SIG-M5 treated with dmso at 0.1 percent for 504 hours (cell line): ENCODE measurements at regions not wholly inside any gene's neighbourhood (a gene's known extent, or its start where the extent isn't known, plus 50 kb on each side); places are given as distances from the start of the nearest gene placed in this dataset.
A peak's percentile ranks its signal among the peaks of the same experiment; 100 is the strongest.

Experiments used
- DNase-seq: peaks from one replicate; lab custom pipeline; 2025; ENCODE audit not compliant: unreplicated experiment; lab: John Stamatoyannopoulos, UW

DNA sequence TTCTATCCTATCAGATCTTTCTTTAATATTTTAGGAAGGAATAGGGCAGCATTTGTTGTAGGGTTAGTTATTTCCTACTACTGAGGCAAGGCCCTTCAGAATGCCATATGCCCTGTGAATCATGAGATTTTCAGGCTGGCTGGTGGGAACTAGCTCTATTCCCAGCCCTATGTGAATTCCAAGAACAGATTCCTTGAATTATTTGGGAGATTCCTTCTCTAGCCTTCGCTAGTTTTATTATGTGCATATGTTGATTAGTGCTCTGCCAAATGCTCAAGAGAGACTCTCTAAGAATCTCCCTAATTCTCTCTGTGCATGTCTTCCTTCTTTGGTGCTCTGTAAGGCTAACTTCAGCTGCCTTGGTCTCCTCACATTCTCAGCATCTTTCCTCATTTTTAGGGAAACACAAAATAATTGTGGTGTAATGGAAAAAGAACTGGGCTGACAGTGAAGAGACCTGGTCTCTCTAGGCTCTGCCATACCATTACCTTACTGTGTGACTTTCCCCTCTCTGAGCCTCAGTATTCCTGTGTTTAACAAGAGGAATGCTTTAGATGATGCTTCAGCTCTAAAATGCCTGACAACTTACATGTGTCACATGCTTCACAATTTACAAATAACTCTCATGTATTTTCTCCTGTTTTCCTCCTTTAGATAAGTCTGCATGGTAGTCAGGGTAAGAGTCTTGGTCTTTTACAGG is 79.7 kb downstream of the VMA21 start:
- no peak for DNase-seq

GRCh38 chrX:151478058-151478457 is 81.1 kb downstream of the VMA21 start:
- no peak for DNase-seq

DNA sequence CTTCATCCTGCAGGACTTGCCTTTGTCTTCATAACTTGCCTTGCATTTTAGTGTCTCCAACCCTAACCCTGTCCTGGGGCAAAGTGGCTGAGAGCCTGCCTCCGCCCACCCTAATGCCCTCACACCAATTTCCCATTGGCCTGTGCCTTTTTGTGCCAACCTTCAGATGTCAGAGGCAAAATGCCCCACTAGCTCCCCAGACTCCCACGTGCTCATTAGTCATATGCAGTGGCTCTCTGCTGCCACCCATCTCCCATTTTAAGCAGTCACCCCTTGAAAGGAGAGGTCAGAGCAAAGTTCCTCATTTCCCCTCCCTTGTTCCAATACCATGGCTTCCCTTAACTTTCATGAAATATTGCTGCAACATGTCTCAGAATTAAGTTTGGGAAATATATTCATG is 74.8 kb upstream of the PASD1 start:
- peak; percentile 67 for DNase-seq

DNA sequence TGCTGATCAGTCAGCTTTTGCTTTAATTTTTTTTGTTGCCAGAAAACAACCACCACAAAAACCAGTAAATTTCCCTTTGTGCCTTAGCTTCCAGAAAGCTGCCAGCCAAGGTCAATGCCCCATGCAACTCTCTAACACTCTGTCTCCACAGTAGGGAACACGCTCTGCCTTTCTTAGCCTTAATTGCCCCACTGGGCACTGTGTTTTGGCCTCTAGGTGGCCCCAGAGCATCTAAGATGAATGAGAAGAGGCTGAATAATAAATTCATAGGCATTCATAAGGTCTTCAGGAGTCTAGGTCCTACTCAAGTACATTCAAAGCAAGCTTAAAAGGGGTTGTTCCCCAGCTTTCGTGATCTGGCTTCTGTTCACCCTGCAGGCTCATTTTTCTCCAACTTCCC is 57.7 kb upstream of the PASD1 start:
- DNase-seq, result peak; percentile 7

GRCh38 chrX:151510203-151510602 is 53.3 kb upstream of the PASD1 start:
- DNase-seq, result no peak

DNA sequence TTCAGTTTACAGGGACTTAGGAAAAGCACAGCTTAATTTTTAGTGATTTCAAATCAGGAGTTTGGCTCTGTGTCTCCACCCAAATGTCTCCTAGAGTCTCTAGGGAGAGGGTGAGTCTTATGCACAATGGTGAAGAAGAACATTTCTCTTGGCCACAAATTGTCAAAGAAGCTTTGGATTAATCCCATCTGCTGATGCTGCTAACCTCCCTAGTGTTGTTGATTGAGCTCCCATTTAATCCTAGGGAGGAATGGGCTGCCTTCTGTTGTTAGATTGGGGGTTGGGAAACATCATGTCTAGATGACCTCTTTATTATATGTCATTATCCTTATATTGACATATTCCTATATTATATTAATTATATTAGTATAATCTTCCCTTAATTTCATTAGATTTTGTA is 50.0 kb upstream of the PASD1 start:
- no peak for DNase-seq
